LNCAP (cell line): ENCODE measurements at regions not wholly inside any gene's neighbourhood (a gene's known extent, or its start where the extent isn't known, plus 50 kb on each side); places are given as distances from the start of the nearest gene placed in this dataset.

Source experiments
- CTCF ChIP-seq: fragments of 450-650 bp; IDR thresholded peaks from 2 replicates; pipeline ENCODE4 v1.5.1; 2017; ENCODE audit warnings: mild to moderate bottlenecking

- no peak for TF ChIP-seq CTCF
Observed at GRCh38 chr4:97493815-97494518, 649.3 kb downstream of the STPG2 start.

GRCh38 chr4:97496298-97496873 is 646.9 kb downstream of the STPG2 start:
- TF ChIP-seq CTCF, result no peak

GRCh38 chr4:97498875-97499274 is 644.4 kb downstream of the STPG2 start:
- TF ChIP-seq CTCF, result no peak

- TF ChIP-seq CTCF, result no peak
Observed at GRCh38 chr4:97500423-97500822, 642.9 kb downstream of the STPG2 start.

GRCh38 chr4:97504713-97505112 is 638.6 kb downstream of the STPG2 start:
- TF ChIP-seq CTCF, result no peak

GRCh38 chr4:97507587-97508245 is 635.6 kb downstream of the STPG2 start:
- no peak for TF ChIP-seq CTCF
